Osteocyte (in vitro differentiated cells): ENCODE measurements at regions not wholly inside any gene's neighbourhood (a gene's known extent, or its start where the extent isn't known, plus 50 kb on each side); places are given as distances from the start of the nearest gene placed in this dataset.

Experiments used
- DNase-seq: peaks from one replicate; pipeline ENCODE4 v3.0.0; 2021; ENCODE audit warnings: mixed read lengths; ENCODE audit not compliant: unreplicated experiment; ENCODE audit errors: extremely low spot score
- H3K27ac Mint-ChIP-seq: one replicate; pipeline ENCODE4 v1.8.0; 2021; ENCODE audit warnings: mild to moderate bottlenecking, mixed read lengths; ENCODE audit not compliant: unreplicated experiment
- H3K27me3 Mint-ChIP-seq: one replicate; pipeline ENCODE4 v1.8.0; 2021; ENCODE audit warnings: mixed read lengths; ENCODE audit not compliant: unreplicated experiment
- H3K36me3 Mint-ChIP-seq: one replicate; pipeline ENCODE4 v1.8.0; 2021; ENCODE audit warnings: mixed read lengths; ENCODE audit not compliant: unreplicated experiment
- H3K4me1 Mint-ChIP-seq: one replicate; pipeline ENCODE4 v1.8.0; 2021; ENCODE audit warnings: mixed read lengths; ENCODE audit not compliant: unreplicated experiment
- H3K4me3 Mint-ChIP-seq: one replicate; pipeline ENCODE4 v1.8.0; 2021; ENCODE audit warnings: mild to moderate bottlenecking, moderate library complexity, mixed read lengths; ENCODE audit not compliant: unreplicated experiment
- H3K9me3 Mint-ChIP-seq: one replicate; pipeline ENCODE4 v1.8.0; 2021; ENCODE audit warnings: mixed read lengths; ENCODE audit not compliant: unreplicated experiment
- CTCF ChIP-seq: fragments of 200-600 bp; sonication (generic); IDR thresholded peaks from 2 replicates; pipeline ENCODE4 v1.5.0; 2021; ENCODE audit warnings: antibody characterized with exemption, mild to moderate bottlenecking, moderate library complexity

- no peak for TF ChIP-seq CTCF
- DNase-seq: no peak
- no peaks in the 10 kb centered on the region for H3K27me3 Mint-ChIP-seq
- peaks cover 10% of the 10 kb centered on the region for H3K9me3 Mint-ChIP-seq
- peaks cover 41% of the 10 kb centered on the region for H3K4me1 Mint-ChIP-seq
- H3K4me3 Mint-ChIP-seq: no peak overlapping the region
- peak overlapping the region; percentile 80 for H3K27ac Mint-ChIP-seq
- no peaks in the 10 kb centered on the region for H3K36me3 Mint-ChIP-seq
Measured at GRCh38 chr3:110577854-110578253, 493.8 kb upstream of the NECTIN3 start.

- H3K27ac Mint-ChIP-seq: peak overlapping the region; percentile 42
- H3K4me1 Mint-ChIP-seq: peaks cover 44% of the 10 kb centered on the region
- no peak for DNase-seq
- H3K36me3 Mint-ChIP-seq: no peaks in the 10 kb centered on the region
- peaks cover 11% of the 10 kb centered on the region for H3K9me3 Mint-ChIP-seq
- no peaks in the 10 kb centered on the region for H3K27me3 Mint-ChIP-seq
- no peak overlapping the region for H3K4me3 Mint-ChIP-seq
- no peak for TF ChIP-seq CTCF
Measured at GRCh38 chr3:110579840-110580550, 491.6 kb upstream of the NECTIN3 start.

- no peak for DNase-seq
- H3K27me3 Mint-ChIP-seq: no peaks in the 10 kb centered on the region
- no peaks in the 10 kb centered on the region for H3K36me3 Mint-ChIP-seq
- H3K4me3 Mint-ChIP-seq: no peak overlapping the region
- H3K27ac Mint-ChIP-seq: no peak overlapping the region
- H3K4me1 Mint-ChIP-seq: peaks cover 26% of the 10 kb centered on the region
- TF ChIP-seq CTCF: no peak
- peaks cover 9% of the 10 kb centered on the region for H3K9me3 Mint-ChIP-seq
Measured at GRCh38 chr3:110583373-110583935, 488.2 kb upstream of the NECTIN3 start.

GRCh38 chr3:110588906-110589305 lies 482.7 kb upstream of the NECTIN3 start:
- Mint-ChIP-seq H3K4me3 (no peak overlapping the region), H3K27ac (peak overlapping the region; percentile 23), H3K4me1 (peaks cover 17% of the 10 kb centered on the region), H3K27me3 (no peaks in the 10 kb centered on the region), H3K36me3 (no peaks in the 10 kb centered on the region), H3K9me3 (no peaks in the 10 kb centered on the region)
- DNase-seq: no peak
- TF ChIP-seq CTCF: no peak

- no peaks in the 10 kb centered on the region for H3K27me3 Mint-ChIP-seq
- DNase-seq: no peak
- no peaks in the 10 kb centered on the region for H3K36me3 Mint-ChIP-seq
- no peak for TF ChIP-seq CTCF
- no peak overlapping the region for H3K4me3 Mint-ChIP-seq
- H3K27ac Mint-ChIP-seq: peak overlapping the region; percentile 23
- H3K4me1 Mint-ChIP-seq: peaks cover 17% of the 10 kb centered on the region
- H3K9me3 Mint-ChIP-seq: no peaks in the 10 kb centered on the region
Measured at GRCh38 chr3:110589341-110589740, 482.3 kb upstream of the NECTIN3 start.
